GM19372 (cell line): ENCODE measurements at regions not wholly inside any gene's neighbourhood (a gene's known extent, or its start where the extent isn't known, plus 50 kb on each side); places are given as distances from the start of the nearest gene placed in this dataset.

Experiments
- ATAC-seq: cut with Tn5 transposase; IDR thresholded peaks from one replicate; pipeline ENCODE4 v1.9.1; 2021; ENCODE audit warnings: mild to moderate bottlenecking, low read depth, moderate library complexity; ENCODE audit not compliant: unreplicated experiment

DNA sequence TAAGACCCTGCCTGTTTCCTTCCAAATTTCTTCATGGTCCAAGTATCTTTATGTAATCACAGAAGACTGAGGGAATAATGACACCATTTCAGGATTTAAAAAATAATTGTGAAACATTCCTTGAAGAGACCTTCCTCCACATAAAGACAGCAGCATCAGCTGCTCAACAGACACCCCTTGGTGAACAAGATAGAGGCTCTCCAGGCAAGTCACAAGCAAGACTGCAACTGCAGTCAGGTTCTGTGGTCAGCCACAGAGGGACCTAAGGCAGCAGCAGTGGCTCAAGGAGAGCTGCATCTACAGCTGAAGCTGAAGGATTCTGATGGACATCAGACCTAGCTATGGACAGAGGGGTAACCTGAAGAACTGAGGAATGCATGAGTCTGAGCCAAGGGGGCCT is 97.2 kb upstream of the C3orf80 start:
- ATAC-seq, result no peak

DNA sequence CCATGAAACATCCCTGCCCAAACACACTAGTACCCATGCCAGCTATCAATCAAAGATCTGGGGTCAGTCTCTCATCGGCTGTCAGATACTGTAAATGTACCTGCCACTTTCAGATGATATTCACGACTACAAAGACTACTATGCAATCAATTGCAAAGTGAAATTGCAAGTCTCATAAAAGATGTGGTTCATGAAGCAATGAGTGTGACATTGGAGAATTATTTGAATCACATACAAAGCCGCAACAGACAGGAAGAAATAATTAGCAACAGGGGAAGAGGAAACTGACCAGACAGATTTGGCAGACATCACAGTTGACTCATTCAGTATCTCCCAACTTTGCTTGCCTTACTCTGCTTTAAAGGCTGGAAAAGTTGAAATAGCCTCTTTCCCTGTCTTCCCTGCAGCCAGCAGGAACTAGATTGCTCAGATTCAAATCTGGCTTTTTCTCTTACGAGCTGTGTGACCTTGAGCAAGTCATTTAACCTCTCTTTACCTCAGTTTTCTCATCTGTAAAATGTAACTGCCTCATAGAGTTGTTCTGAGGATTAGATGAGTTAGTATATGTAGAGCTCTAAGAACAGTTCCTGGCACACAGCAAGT is 95.7 kb upstream of the C3orf80 start:
- ATAC-seq, result no peak

DNA sequence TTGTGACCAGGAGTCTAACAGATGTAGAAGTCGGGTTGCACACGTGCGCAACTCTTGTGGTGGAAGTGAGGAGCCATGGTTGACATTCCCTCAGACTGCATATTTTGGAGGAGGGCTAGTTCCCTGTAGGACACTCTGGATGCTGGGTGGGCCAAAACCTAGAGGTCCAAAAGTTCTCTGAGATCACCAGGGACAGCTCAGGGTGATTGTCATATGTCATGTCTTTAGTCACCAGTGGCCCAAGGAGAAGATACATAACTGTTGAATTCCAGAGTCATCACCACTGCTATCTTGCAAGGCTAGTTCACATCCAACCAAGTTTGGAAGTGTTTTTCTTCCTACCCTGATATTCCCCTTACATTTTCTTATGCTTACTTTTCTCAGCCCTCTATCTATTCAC is 95.2 kb upstream of the C3orf80 start:
- no peak for ATAC-seq

DNA sequence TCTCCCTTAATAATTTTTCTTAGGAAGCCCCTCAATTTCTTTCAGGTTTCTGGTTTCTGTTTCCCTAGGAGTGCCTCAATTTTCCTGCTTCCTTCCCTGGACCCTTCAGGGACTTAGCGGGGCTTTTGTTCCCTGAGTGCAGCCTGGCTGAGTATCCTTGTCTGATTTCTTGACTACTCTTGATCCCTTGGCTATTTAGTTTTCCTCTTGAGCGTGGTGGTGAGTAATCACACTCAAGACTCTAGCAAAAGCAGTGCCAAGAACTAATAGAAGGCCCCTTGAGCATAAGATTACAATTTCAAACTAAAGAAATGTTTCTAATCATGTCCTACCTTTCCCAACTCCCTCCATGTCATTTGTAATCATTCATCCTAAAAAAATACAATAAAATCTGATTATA is 94.3 kb upstream of the C3orf80 start:
- ATAC-seq, result no peak

DNA sequence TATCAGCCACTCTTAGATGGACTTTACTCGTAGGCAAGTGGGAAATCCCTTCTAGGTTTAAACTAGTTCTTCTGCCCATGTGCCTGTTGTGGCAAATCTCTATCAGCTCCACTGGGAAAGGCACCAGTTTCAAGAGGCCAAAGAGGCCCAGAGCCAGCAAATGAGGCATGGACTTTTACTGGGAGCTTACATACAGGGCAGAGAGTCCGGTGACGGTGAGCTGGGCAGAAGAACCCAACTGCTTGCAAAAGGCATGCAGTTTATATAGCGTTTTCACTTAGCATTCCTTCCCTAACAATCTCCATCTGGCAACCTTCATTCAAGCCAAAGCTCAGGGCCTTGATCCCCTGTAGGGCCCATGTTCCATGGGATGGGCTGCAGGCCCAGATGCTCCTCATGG is 93.0 kb upstream of the C3orf80 start:
- no peak for ATAC-seq

DNA sequence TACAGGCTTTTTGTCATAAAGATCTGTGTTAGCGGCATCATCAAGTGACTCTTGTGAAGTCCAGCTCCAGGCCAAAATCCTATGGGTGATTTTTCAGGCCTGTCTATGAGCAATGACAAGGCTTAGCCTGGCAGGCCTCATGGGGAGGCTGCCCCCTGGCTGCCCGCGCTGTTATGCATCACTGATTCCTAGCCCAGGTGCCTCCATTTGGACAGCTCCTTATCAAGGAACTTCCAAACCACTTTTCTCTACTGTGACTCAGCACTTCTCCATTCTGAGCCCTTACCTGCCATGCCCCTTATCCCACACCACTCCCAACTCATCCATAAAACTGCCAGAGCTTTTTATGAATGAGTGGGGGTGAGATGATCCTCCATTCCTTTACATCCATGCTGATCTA is 91.5 kb upstream of the C3orf80 start:
- no peak for ATAC-seq

DNA sequence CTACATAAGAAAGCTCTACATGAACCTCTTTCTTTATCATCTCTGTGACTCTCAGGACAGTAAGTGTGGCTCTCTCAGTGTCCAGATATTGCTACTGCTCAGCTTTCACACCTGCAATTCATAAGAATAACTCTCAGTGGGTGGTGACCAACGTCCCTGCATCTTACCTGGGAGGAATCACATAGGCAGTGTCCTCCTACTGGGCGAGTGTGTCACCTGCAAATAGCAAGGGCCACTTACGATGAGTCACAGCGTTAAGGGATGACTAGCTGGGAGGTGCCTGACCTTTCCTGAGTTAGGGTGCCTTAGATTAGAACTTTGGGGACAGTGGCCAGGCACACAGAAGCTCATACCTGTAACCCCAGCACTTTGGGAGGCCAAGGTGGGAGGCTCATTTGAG is 90.8 kb upstream of the C3orf80 start:
- no peak for ATAC-seq

DNA sequence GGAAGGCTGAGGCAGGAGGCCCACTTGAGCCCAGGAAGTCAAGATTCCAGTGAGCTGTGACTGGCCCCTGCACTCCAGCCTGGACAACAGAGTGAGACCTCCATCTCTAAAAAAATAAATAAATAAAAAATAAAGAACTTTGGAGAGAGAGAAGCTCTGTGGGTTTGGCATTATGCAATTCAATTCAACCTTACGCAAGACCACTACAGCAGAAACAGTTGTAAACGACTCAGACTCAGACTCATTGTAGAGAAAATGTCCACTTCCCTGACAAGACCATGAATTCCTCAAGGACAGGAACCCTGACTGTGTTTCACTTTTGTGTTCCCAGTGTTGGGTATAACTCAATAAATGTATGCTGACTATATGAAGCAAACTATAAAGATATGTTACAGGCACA is 90.3 kb upstream of the C3orf80 start:
- no peak for ATAC-seq

DNA sequence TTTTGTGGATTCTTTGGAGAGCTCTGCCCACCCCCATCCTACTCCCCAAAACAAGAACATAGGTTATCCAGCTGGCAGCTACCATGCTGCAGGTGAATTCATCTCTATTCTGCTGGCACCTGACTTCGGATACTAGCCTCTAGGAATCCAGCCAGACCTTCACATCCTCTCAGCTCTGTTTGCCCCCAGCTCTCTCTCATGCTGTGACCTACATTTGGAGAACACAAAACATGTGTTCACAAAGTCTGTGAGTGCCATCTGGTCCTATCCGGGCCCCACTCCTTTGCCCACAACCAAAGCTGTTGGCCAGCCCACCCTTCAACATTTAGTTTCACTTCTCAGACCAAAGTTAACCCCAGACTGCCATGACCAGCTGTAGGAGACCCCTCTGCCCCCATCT is 89.4 kb upstream of the C3orf80 start:
- no peak for ATAC-seq

DNA sequence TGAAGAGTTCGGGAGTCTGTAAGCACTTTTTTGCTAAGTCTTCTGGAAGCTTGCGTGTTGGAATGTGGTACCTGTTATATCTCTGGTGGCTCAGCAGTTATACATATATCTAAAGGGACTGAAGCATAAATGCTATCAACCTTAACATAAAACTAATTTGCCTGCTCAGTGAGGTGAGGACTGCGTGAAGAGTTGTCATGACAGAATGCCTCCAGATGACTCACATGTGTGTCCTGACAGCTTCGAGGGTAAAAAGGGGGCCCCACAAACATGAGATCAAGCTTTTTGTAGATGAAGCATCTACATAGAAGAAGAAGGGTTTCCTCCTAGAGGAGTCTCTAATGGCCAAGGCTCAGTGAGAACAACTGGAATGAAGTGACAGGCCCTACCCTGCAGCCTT is 88.8 kb upstream of the C3orf80 start:
- ATAC-seq, result no peak

DNA sequence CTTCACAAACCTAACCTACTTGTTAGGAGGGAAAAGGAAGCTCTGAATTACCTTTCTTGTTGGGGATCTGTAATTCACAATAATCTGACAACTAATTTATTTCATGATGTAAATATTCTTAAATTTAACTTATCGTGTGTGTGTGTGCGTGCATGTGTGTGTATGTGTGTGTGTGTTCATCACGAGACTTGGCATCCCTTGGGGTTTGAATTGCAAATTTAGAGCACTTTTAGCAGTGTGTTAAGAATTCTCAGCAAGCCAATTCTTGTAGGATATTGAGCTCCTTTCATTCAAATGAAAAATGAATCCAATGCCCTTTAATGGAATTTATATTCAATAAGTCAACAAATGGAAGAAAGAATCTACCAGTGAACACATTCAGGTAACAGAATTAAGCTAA is 85.9 kb upstream of the C3orf80 start:
- ATAC-seq, result no peak

DNA sequence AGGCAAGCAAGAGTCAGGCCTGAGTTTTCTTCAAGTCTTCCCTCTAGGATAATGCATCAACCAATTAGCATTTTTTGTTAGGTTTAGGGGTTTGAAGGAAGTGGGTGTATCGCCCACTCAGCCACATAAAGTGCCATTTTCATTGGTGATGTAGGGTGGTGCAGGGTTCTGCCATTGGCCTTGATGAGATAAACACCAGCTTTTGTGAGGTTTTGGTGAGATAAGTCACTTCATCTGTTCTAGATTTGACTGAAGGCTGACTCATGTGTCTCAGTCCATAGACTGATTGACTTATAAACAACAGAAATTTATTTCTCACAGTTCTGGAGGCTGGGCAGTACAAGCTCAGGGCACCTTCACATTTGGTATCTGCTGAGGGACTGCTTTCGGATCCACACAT is 84.5 kb upstream of the C3orf80 start:
- ATAC-seq, result no peak

DNA sequence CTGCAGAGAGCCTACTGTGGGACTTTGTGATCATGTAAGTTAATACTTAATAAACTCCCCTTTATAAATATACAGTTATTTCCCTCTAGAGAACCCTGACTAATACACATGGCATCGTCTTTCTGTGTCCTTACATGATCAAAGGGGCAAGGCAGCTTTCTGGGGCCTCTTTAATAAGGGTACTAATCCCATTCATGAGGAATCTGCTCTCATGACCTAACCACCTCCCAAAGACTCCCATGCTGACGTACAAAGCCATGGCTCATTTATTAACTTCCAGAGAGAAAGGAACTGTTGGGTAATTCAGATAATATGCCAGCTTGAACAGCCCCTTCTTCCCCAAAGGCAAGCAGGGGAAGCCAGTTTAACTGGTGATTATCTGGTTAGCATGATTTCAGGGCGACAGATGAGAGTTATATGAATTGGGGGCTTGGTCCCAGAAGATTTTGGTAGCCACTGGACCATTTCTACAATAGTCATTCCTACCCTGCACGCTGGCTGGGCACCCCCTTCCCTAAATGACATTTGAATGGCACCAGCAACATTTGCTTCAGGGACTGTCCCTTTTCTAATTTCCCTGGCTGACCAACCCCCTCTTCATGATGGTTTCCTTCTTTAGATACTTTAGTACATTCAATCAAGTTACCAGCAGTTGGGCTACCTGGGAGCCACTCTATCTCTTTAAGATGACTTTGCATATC is 83.6 kb upstream of the C3orf80 start:
- no peak for ATAC-seq

DNA sequence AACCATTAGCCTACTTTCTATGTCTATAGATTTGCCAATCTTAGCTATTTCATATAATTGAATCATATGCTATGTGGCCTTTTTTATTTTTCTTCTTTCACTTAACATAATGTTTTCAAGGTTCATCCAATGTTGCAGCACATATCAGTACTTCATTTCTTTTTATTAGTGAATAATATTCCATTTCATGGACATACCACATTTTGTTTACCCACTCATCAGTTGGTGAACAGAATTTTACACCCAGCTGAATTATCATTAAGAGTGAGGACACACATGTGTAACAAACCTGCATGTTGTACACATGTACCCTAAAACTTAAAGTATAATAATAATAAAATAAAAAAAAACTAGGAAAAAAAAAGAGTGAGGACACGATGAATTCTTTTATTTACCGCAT is 81.7 kb upstream of the C3orf80 start:
- ATAC-seq, result no peak

DNA sequence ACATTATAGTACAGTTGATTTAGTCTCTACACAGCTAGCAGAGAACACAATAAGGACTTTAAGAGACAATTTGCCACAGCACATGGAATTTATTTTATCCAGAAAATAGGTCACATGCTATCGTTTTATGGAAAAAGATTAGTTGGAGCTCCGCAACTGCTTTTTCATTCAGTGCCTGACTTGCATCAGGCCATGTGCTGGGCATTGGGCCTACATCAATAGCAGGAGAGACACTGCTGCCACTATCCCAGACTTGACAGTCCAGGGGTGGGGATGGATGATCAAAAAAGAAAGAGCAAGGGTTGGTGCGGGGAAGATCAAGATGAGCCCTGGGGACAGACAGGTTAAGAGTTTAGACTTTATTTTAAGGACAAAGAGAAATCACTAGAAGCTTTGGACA is 75.2 kb upstream of the C3orf80 start:
- no peak for ATAC-seq

DNA sequence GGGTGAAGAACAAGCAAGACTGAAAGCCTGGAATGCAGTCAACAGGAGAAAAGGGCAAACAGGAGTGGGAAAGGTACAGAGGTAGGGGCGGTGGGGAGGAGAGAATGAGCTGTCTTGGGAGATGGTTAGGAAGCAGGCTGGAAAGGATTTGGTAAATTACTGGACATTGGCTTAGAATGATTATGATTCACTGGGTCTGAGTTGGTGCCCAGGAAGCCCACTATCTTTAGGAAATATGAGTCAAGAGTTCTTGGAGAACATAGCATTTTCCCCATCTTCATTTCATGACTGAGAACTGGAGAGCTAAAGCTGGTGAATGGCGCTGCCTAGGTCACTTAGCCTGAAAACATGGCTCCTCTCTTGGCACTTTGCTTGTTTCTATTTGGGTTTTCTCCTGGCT is 74.7 kb upstream of the C3orf80 start:
- ATAC-seq, result no peak

DNA sequence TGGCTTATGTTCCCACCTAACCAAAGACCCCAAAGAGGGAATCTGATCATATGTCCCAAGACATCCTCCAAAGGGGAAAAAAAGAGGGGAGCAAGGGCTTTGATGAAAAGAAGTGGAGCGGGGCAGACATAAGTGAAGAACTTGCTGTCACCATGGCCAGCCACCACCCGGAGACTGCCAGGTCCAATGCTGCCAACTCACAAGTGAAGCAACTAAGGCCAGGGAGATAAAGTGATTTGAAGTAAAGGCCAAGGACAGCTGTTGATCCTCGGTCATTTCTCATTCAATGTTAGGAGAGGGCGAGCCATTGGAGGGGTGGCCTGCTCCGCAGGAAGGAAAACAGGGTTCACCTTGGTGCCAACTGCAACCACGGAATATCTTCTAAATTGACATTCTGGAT is 72.6 kb upstream of the C3orf80 start:
- ATAC-seq, result no peak

DNA sequence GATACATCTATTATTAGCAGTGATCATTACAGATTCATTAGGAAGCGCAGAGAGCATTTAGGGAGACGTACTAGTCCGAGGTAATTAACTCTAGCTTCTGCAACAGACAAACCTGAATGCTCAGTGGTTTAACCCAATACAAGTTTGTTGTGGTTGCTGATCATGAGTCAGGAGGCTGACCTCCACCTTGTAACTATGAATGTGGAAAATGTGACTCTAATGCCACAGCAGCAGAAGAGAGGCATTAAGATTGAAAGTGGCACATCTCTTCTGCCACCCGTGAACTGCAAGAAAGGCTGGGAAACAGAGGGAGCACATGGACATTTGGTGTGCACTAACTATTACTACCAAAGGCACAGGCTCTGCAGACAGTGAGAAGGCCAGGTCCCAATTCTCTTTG is 71.2 kb upstream of the C3orf80 start:
- ATAC-seq, result no peak

DNA sequence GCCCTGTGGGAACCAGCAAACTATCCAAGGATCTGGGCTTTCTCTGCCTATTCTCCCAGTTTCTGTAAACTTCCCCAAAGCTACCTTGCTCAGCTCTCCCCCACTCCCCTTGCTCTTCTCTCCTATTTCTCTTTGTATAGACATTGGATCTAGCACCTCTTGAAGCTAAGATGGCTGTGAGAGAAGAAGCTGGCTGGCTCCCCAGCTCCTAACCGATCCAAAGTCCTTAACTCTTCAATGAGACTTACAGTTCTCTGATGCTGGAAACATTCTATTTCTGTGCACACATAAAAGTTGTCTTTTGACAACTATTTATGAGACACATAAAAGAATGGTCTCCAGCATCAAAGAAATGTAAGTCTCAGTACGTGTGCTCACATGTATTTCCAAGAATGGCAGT is 70.6 kb upstream of the C3orf80 start:
- ATAC-seq, result no peak

DNA sequence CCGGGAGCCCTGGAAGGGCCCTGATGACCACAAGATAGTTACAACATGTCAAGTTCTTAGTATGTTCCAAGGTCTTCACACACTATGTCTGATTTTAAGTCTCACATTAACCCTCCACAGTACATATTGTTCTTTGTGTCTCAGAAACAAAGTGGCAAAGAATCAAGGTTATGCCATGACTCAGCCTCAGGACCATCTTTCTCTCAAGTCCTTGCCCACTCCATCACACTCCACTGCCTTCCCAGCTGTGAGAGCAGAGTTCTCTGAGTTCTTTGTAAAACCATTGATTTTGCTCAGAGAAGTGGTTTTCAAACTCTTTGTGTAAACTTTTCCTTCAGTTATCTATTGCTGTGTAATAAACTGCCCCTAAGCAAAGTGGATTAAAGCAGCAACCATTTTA is 67.9 kb upstream of the C3orf80 start:
- ATAC-seq, result no peak

DNA sequence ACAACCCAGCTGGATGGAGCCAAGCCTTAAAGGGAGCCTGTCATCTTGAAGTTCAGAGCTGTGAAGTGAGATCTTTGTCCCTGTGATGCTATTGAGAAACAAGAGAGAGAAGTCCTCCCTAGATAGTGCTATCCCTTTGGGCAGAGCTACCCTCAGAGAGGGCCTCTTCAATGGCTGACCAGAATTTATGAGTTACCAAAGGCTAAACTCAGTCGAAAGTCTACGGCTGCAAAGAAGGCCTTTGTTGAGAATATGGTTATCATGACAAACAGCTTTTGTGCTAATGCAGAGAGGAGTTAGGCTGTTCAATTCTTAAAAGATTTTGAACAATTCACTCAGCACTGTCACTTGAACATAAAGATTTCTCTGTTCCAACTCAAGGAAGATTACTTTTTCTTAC is 65.9 kb upstream of the C3orf80 start:
- no peak for ATAC-seq

DNA sequence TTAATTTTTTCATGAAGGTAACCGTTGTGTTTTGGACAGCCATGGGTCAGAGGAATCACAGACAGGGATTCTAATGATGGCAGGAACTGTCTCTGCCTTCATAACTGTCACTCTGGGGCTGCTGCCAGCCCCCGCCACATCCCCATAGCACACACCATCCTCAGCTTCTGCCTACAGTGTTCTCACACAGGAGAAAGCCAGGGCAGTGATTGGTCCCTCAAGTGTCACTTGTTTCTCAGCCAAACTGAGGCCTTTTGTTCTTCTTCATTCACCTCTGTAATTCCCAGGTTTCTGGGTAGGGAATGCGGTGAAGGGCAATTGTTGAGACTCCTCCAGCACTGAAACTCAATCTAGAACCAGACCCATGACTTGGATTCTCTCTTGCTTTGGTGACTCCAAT is 65.4 kb upstream of the C3orf80 start:
- no peak for ATAC-seq

DNA sequence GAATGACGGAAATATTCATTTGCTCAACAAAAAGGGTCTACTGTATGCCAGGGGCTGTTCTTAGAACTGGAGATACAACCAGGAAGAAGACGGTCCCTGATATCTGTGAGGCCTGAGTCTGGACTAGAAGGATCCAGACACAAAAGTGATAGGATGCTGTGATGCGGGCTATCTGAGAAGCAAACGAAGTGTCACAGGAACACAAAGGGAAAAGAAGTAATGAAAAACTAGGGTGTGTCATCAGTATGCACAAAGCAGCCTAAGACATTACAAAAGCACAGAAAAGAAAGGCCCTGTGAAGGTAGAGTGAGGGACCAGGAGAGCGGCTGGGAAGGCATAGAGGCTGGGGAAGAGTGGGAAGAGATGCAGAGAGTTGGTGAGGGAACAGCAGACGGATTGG is 63.3 kb upstream of the C3orf80 start:
- no peak for ATAC-seq
